Peyer's patch (tissue), 4 donors: ENCODE measurements at regions not wholly inside any gene's neighbourhood (a gene's known extent, or its start where the extent isn't known, plus 50 kb on each side); places are given as distances from the start of the nearest gene placed in this dataset.

Source experiments
- POLR2A ChIP-seq, 2 donors: fragments of 450-650 bp; IDR thresholded peaks; one replicate each; pipeline ENCODE4 v1.5.1; 2017; ENCODE audit warnings: antibody characterized with exemption in 2 of 2, mild to moderate bottlenecking in 2 of 2, moderate library complexity in 2 of 2
- TF ChIP-seq, protein P1 (sequence below), 6 experiments: fragments of 450-650 bp in 4 of 6; fragments of 200-600 bp in 2 of 6; sonication (generic) in 1 of 6; IDR thresholded peaks; one replicate each; pipeline ENCODE4 v1.5.1; 2017 to 2019; ENCODE audit warnings: antibody characterized with exemption in 6 of 6, mild to moderate bottlenecking in 3 of 6, moderate library complexity in 1 of 6

DNA sequence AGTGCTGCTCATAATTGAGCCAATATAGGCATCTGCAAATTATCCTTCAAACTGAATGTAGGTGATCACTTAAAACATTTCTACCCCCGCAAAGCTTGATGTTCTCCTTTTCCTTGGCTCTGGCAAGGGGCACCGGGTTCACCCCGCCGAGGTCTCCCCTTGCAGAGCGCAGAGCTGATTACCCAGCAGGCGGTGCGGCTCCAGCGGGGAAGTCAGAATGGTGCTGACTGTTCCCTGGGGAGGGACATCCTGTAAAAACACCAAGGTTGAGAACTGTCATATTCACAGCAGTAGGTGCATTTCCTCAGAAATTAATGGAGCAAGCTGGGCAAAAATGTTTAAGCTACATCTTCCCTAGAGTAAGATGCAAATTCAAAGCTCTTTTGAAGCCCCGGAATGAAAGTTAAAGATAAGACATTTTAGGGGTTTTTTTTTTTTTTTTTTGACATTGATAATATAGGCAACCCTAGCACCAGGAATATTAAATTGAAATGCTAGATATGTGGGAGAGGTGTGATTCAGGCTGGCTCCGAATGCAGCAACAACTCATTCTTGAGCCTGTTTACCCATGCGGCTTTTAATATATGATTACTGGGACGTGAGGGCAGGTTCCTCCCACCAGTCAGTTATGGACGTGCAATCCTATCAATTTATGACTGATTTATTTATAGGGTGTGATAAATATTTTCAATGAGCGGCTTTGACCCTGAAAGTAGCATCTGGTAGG lies 767.3 kb upstream of the TENM3 start:
- TF ChIP-seq, protein P1, sequence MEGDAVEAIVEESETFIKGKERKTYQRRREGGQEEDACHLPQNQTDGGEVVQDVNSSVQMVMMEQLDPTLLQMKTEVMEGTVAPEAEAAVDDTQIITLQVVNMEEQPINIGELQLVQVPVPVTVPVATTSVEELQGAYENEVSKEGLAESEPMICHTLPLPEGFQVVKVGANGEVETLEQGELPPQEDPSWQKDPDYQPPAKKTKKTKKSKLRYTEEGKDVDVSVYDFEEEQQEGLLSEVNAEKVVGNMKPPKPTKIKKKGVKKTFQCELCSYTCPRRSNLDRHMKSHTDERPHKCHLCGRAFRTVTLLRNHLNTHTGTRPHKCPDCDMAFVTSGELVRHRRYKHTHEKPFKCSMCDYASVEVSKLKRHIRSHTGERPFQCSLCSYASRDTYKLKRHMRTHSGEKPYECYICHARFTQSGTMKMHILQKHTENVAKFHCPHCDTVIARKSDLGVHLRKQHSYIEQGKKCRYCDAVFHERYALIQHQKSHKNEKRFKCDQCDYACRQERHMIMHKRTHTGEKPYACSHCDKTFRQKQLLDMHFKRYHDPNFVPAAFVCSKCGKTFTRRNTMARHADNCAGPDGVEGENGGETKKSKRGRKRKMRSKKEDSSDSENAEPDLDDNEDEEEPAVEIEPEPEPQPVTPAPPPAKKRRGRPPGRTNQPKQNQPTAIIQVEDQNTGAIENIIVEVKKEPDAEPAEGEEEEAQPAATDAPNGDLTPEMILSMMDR (IDR thresholded peaks at IDR 0.05), result no peak
- no peak for TF ChIP-seq POLR2A (IDR thresholded peaks at IDR 0.05)
